22Rv1 (cell line): ENCODE measurements at regions not wholly inside any gene's neighbourhood (a gene's known extent, or its start where the extent isn't known, plus 50 kb on each side); places are given as distances from the start of the nearest gene placed in this dataset.

ENCODE experiments used
- H3K27ac ChIP-seq: fragments of 450-650 bp; 2 replicates; pipeline ENCODE4 v1.5.1; 2017
- CTCF ChIP-seq: fragments of 450-650 bp; IDR thresholded peaks from 2 replicates; pipeline ENCODE4 v1.5.1; 2017; ENCODE audit warnings: mild to moderate bottlenecking
- ZFX ChIP-seq: fragments of 450-650 bp; IDR thresholded peaks from 2 replicates; pipeline ENCODE4 v1.6.1; 2017; ENCODE audit warnings: antibody characterized with exemption, borderline replicate concordance

DNA sequence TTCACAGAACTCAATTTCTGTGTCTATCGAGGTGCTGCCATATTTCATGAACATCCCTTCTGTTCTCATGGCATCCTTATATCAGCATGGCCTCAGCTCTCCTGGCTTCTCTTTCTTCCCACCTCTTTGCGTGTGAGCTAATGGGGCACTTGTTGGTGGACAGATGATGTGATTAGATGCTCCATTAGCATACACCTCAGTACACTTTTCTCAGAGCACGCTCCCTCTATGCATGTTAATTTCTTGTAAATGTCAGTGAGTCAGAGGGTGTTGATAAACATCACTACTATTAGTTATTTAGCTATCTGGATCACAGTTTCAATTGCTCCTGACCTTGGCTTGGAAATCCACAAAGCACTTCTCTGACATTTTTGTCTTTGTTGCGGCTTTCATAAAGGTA lies 159.4 kb downstream of the CD8B2 start:
- TF ChIP-seq ZFX (no peak), CTCF (no peak)

DNA sequence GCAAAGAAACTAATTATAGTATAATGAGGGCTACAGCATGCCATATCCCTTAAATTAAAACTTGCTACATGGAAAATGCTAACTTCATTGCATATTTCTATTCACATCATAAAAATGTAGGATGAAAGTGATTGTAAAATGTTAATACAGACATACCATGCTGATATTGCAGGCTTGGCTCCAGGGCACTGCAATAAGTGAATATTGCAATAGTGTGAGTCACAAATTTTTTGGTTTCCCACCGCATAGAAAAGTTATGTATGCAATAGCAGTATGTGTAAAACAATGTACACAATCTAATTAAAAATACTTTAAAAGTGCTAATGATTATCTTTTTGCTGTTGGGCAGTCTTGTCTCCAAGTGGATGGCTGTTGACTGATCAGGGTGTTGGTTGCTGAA lies 162.1 kb downstream of the CD8B2 start:
- H3K27ac ChIP-seq, result no peak overlapping the region
- no peak for TF ChIP-seq ZFX
- no peak for TF ChIP-seq CTCF

More for the DNA sequence above, 159.4 kb downstream of the CD8B2 start:
- no peak overlapping the region for H3K27ac ChIP-seq

GRCh38 chr2:106653465-106653864 lies 166.3 kb downstream of the CD8B2 start:
- no peak overlapping the region for H3K27ac ChIP-seq
- TF ChIP-seq ZFX (no peak), CTCF (no peak)

DNA sequence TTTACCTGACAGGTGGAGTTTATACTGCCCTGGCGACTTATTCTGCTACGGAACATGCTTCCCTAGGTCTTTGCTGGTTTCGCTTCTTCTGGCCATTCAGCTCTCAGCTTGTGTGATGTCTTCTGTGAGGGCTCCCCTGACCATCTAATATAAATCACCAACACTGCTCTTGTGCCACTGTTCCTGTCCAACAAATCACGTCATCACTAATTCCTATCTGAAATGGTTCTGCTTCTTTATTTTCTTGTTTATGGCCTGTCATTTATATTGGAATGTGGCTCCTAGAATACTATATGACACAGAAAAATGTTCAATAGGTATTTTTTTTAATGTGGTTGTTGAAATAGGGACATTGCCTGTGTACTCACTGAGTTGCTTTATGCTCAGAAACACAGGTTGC lies 171.5 kb downstream of the CD8B2 start:
- H3K27ac ChIP-seq, result no peak overlapping the region
- TF ChIP-seq CTCF (no peak), ZFX (no peak)

GRCh38 chr2:106664669-106665068 lies 177.5 kb downstream of the CD8B2 start:
- TF ChIP-seq ZFX (no peak), CTCF (no peak)
- no peak overlapping the region for H3K27ac ChIP-seq

DNA sequence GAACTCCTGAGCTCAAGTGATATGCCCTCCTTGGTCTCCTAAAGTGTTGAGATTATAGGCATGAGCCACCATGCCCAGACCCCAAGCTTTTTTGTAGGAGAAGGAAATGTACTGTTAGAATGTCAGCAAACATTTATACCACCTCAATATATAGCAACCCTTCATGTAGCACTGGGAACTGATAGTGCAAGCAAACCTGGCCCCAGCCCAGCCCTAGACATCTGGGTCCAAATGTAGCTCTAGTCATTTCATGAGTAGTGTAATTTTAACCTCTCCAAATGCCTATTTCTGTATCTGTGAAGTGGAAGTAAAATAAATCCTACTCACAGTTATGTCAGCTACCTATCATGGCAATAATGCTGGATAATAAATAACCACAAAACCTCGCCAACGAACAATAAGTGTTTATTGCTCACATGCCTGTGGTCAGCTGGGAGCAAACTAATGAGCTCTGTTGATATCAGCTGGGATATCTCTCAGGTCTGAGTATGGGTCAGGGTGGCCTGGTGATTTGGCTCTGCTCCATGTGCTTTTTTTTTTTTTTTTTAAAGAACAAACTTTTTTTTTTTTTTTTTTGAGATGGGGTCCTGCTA lies 180.4 kb downstream of the CD8B2 start:
- no peak overlapping the region for H3K27ac ChIP-seq
- no peak for TF ChIP-seq ZFX
- TF ChIP-seq CTCF, result no peak

GRCh38 chr2:106685180-106685897 lies 198.2 kb downstream of the CD8B2 start:
- TF ChIP-seq CTCF (no peak), ZFX (no peak)

More at GRCh38 chr2:106685180-106685897, 198.2 kb downstream of the CD8B2 start:
- H3K27ac ChIP-seq, result no peak overlapping the region
